Psoas muscle (tissue), 7 donors: ENCODE measurements at regions not wholly inside any gene's neighbourhood (a gene's known extent, or its start where the extent isn't known, plus 50 kb on each side); places are given as distances from the start of the nearest gene placed in this dataset.

Experiments used
- ATAC-seq, 4 donors: fragments of 200-7000 bp; cut with Tn5 transposase; one replicate each; pipeline ENCODE4 v1.9.1; 2020; ENCODE audit warnings: moderate library complexity in 3 of 4, mild to moderate bottlenecking in 2 of 4
- DNase-seq, 2 donors: peaks; one replicate each; pipeline ENCODE4 v3.0.0-alpha.2; 2020
- H3K27ac ChIP-seq: fragments of 200-600 bp; one replicate; pipeline ENCODE4 v1.8.0; 2022
- H3K27me3 ChIP-seq, 3 donors: fragments of 200-600 bp in 1 of 3; one replicate each; pipeline versions ENCODE4 v1.6.1 to v1.8.0; 2013 to 2022; ENCODE audit warnings: low read length in 2 of 3, mild to moderate bottlenecking in 2 of 3, moderate library complexity in 1 of 3; ENCODE audit not compliant: insufficient read depth in 3 of 3
- H3K36me3 ChIP-seq, 2 donors: fragments of 200-600 bp in 1 of 2; one replicate each; pipeline versions ENCODE4 v1.6.1 to v1.8.0; 2013 to 2022; ENCODE audit warnings: low read depth in 1 of 2, mild to moderate bottlenecking in 1 of 2, moderate library complexity in 1 of 2; ENCODE audit not compliant: insufficient read depth in 1 of 2
- H3K4me1 ChIP-seq: fragments of 200-600 bp; one replicate; pipeline ENCODE4 v1.8.0; 2022
- H3K4me3 ChIP-seq: fragments of 200-600 bp; one replicate; pipeline ENCODE4 v1.8.0; 2022; ENCODE audit warnings: mild to moderate bottlenecking
- H3K9me3 ChIP-seq: fragments of 200-600 bp; one replicate; pipeline ENCODE4 v1.8.0; 2022
- CTCF ChIP-seq: fragments of 200-600 bp; IDR thresholded peaks from one replicate; pipeline ENCODE4 v1.8.0; 2022; ENCODE audit warnings: antibody characterized with exemption
- WGBS, 3 donors: extraction: QIAGEN DNeasy Blood & Tissue Kit; methylation state at CpG; one replicate each; pipeline versions ENCODE4 v1.1.6 to v1.1.7; 2013; 5-methylcytosine and 5-hydroxymethylcytosine counted together
- intact Hi-C, 2 donors: fragments of 100-400 bp; cut with DNase I; formaldehyde crosslinking; loops; one replicate each; pipeline versions ENCODE4 v1.11.0 to v1.14.2; 2022
- donor health status: healthy with polysubstance abuse.
- donor health status: DM: no; HTN: no; CAD: no; lungs with moderate emphysema.
- donor health status: Bipolar disorder and iron deficiency.
- donor health status: healthy.
- donor health status: DM: yes; HTN: yes; CAD: no.
- donor health status: DM: no; HTN: no; CAD: no.
- donor health status: DM: yes; HTN: yes; CAD: no.

- peaks cover 0 to 5% (median 0%) of the 10 kb centered on the region in 3 donors for H3K27me3 ChIP-seq
- WGBS, 3 donors, result 26 to 35% (median 29%) methylated on average over 35 of the region's 35 CpGs
- H3K36me3 ChIP-seq, result peaks cover 0 to 6% of the 10 kb centered on the region in 2 donors
- H3K9me3 ChIP-seq, result no peaks in the 10 kb centered on the region
- H3K4me3 ChIP-seq, result peak overlapping the region; percentile 79
- no peak for TF ChIP-seq CTCF
- ATAC-seq (no peak), DNase-seq (no peak)
- peaks cover 36% of the 10 kb centered on the region for H3K4me1 ChIP-seq
- intact Hi-C loops, result loop anchor here in 1 of 2 donors (5.0 kb wide), 1 partner anchor 52 kb away; no protein-coding TSS in a partner anchor
- H3K27ac ChIP-seq, result peak overlapping the region; percentile 92
Measured at GRCh38 chr20:62554214-62554897, 78.6 kb upstream of the GATA5 start.

GRCh38 chr20:62554898-62555641, 79.3 kb upstream of the GATA5 start:
- TF ChIP-seq CTCF, result no peak
- intact Hi-C loops, result loop anchor here in 1 of 2 donors (5.0 kb wide), 2 partner anchors 43 to 53 kb away; no protein-coding TSS in a partner anchor
- peak in 1 of 4 donors; percentile 7 for ATAC-seq
- Histone ChIP-seq H3K27ac (peak overlapping the region; percentile 92), H3K4me3 (peak overlapping the region; percentile 79), H3K27me3 (peaks cover 0 to 5% (median 0%) of the 10 kb centered on the region in 3 donors), H3K36me3 (peaks cover 0 to 6% of the 10 kb centered on the region in 2 donors), H3K9me3 (no peaks in the 10 kb centered on the region), H3K4me1 (peaks cover 40% of the 10 kb centered on the region)
- WGBS, 3 donors, result 27 to 41% (median 33%) methylated on average over 23 to 27 of the region's 27 CpGs
- DNase-seq, result no peak

GRCh38 chr20:62555642-62556420, 80.0 kb upstream of the GATA5 start:
- peaks cover 47% of the 10 kb centered on the region for H3K4me1 ChIP-seq
- intact Hi-C loops, result loop anchor here in 1 of 2 donors (5.0 kb wide), 1 partner anchor 44 kb away; no protein-coding TSS in a partner anchor

More at GRCh38 chr20:62555642-62556420, 80.0 kb upstream of the GATA5 start:
- Histone ChIP-seq H3K27me3 (peaks cover 0 to 5% (median 0%) of the 10 kb centered on the region in 3 donors), H3K36me3 (peaks cover 0 to 6% of the 10 kb centered on the region in 2 donors), H3K9me3 (no peaks in the 10 kb centered on the region), H3K27ac (peak overlapping the region; percentile 92), H3K4me3 (peak overlapping the region; percentile 79)
- 27 to 41% (median 28%) methylated on average over 27 to 29 of the region's 29 CpGs for WGBS, 3 donors
- peak in 3 of 4 donors; percentile 4 to 12 (median 8) for ATAC-seq
- no peak for TF ChIP-seq CTCF
- no peak for DNase-seq
